Esophagus squamous epithelium (tissue), 5 donors: ENCODE measurements at regions not wholly inside any gene's neighbourhood (a gene's known extent, or its start where the extent isn't known, plus 50 kb on each side); places are given as distances from the start of the nearest gene placed in this dataset.

Source experiments
- DNase-seq: peaks from one replicate; lab custom pipeline; 2025; lab: John Stamatoyannopoulos, UW
- H3K27ac ChIP-seq, 4 donors: fragments of 200-600 bp; sonication (generic); one replicate each; pipeline ENCODE4 v1.5.1; 2016 to 2019; ENCODE audit warnings: mild to moderate bottlenecking in 1 of 4
- H3K27me3 ChIP-seq, 4 donors: fragments of 200-600 bp; sonication (generic); 1 replicate in 3 of 4; 2 replicates in 1 of 4; pipeline versions ENCODE4 v1.5.1 to v1.6.0; 2017 to 2021; ENCODE audit warnings: antibody characterized with exemption in 1 of 4
- H3K36me3 ChIP-seq, 3 donors: fragments of 200-600 bp; sonication (generic); one replicate each; pipeline ENCODE4 v1.5.1; 2016 to 2019
- H3K4me1 ChIP-seq, 3 donors: fragments of 200-600 bp; sonication (generic); one replicate each; pipeline ENCODE4 v1.5.1; 2017 to 2019
- H3K4me3 ChIP-seq, 4 donors: fragments of 200-600 bp; sonication (generic); 1 replicate in 3 of 4; 2 replicates in 1 of 4; pipeline ENCODE4 v1.5.1; 2016 to 2019; ENCODE audit warnings: mild to moderate bottlenecking in 2 of 4, moderate library complexity in 1 of 4
- H3K9me3 ChIP-seq, 3 donors: fragments of 200-600 bp; sonication (generic); one replicate each; pipeline ENCODE4 v1.5.1; 2016 to 2019
- CTCF ChIP-seq, 6 experiments: fragments of 450-650 bp in 4 of 6; fragments of 200-600 bp in 2 of 6; sonication (generic) in 2 of 6; IDR thresholded peaks; one replicate each; pipeline ENCODE4 v1.5.1; 2016 to 2019; ENCODE audit warnings: antibody characterized with exemption in 6 of 6, mild to moderate bottlenecking in 4 of 6, moderate library complexity in 4 of 6
- POLR2A ChIP-seq, 4 donors: fragments of 450-650 bp; IDR thresholded peaks; one replicate each; pipeline ENCODE4 v1.6.1; 2017; ENCODE audit warnings: antibody characterized with exemption in 4 of 4, mild to moderate bottlenecking in 4 of 4, moderate library complexity in 3 of 4
- WGBS, 2 donors: methylation state at CpG; one replicate each; pipeline ENCODE4 v1.1.5; 2018; 5-methylcytosine and 5-hydroxymethylcytosine counted together
- intact Hi-C: fragments of 100-400 bp; cut with DNase I; formaldehyde crosslinking; loops from one replicate; pipeline ENCODE4 v1.15.0; 2022
- donor health status: DM: yes; HTN: yes; CAD: no.

- Histone ChIP-seq H3K4me3 (no peak overlapping the region), H3K27me3 (peaks cover 0 to 12% (median 0%) of the 10 kb centered on the region in 4 donors), H3K36me3 (no peaks in the 10 kb centered on the region), H3K4me1 (no peaks in the 10 kb centered on the region), H3K27ac (no peak overlapping the region), H3K9me3 (no peaks in the 10 kb centered on the region)
- no peak for DNase-seq
- intact Hi-C loops = no loop called here
- TF ChIP-seq POLR2A (IDR thresholded peaks at IDR 0.05) (no peak), CTCF (IDR thresholded peaks at IDR 0.05) (no peak)
- WGBS, 2 donors = 68 to 73% methylated on average over 3 of the region's 3 CpGs
Measured at GRCh38 chr11:133713406-133713805, 131.9 kb downstream of the SPATA19 start.

GRCh38 chr11:133712051-133712560 lies 133.2 kb downstream of the SPATA19 start:
- H3K4me1 ChIP-seq = no peaks in the 10 kb centered on the region
- peaks cover 0 to 12% (median 0%) of the 10 kb centered on the region in 4 donors for H3K27me3 ChIP-seq
- intact Hi-C loops = no loop called here
- H3K36me3 ChIP-seq = no peaks in the 10 kb centered on the region
- no peak overlapping the region for H3K4me3 ChIP-seq
- 12 to 38% methylated on average over 4 of the region's 4 CpGs for WGBS, 2 donors
- TF ChIP-seq CTCF (IDR thresholded peaks at IDR 0.05) (no peak), POLR2A (IDR thresholded peaks at IDR 0.05) (no peak)
- H3K9me3 ChIP-seq = no peaks in the 10 kb centered on the region
- no peak for DNase-seq
- no peak overlapping the region for H3K27ac ChIP-seq

GRCh38 chr11:133711545-133711944 lies 133.8 kb downstream of the SPATA19 start:
- 46 to 47% methylated on average over 4 of the region's 4 CpGs for WGBS, 2 donors
- Histone ChIP-seq H3K4me1 (no peaks in the 10 kb centered on the region), H3K36me3 (no peaks in the 10 kb centered on the region), H3K27me3 (peaks cover 0 to 12% (median 0%) of the 10 kb centered on the region in 4 donors), H3K4me3 (no peak overlapping the region), H3K9me3 (no peaks in the 10 kb centered on the region), H3K27ac (no peak overlapping the region)
- DNase-seq = no peak
- intact Hi-C loops = no loop called here
- TF ChIP-seq POLR2A (IDR thresholded peaks at IDR 0.05) (no peak), CTCF (IDR thresholded peaks at IDR 0.05) (no peak)

GRCh38 chr11:133710681-133711240 lies 134.6 kb downstream of the SPATA19 start:
- intact Hi-C loops = no loop called here
- no peak for TF ChIP-seq CTCF (IDR thresholded peaks at IDR 0.05)
- TF ChIP-seq POLR2A (IDR thresholded peaks at IDR 0.05) = no peak
- no peak overlapping the region for H3K4me3 ChIP-seq
- H3K27ac ChIP-seq = no peak overlapping the region
- WGBS, 2 donors = 57 to 63% methylated on average over 4 of the region's 4 CpGs
- peaks cover 0 to 12% (median 0%) of the 10 kb centered on the region in 4 donors for H3K27me3 ChIP-seq
- no peak for DNase-seq
- H3K4me1 ChIP-seq = no peaks in the 10 kb centered on the region
- no peaks in the 10 kb centered on the region for H3K9me3 ChIP-seq
- H3K36me3 ChIP-seq = no peaks in the 10 kb centered on the region

GRCh38 chr11:133710241-133710640 lies 135.1 kb downstream of the SPATA19 start:
- DNase-seq = no peak
- no peak overlapping the region for H3K4me3 ChIP-seq
- TF ChIP-seq CTCF (IDR thresholded peaks at IDR 0.05) = no peak
- TF ChIP-seq POLR2A (IDR thresholded peaks at IDR 0.05) = no peak
- H3K27me3 ChIP-seq = peaks cover 0 to 12% (median 0%) of the 10 kb centered on the region in 4 donors
- no peaks in the 10 kb centered on the region for H3K36me3 ChIP-seq
- intact Hi-C loops = no loop called here
- H3K27ac ChIP-seq = no peak overlapping the region
- no peaks in the 10 kb centered on the region for H3K4me1 ChIP-seq
- no peaks in the 10 kb centered on the region for H3K9me3 ChIP-seq
- WGBS, 2 donors = 77 to 87% methylated on average over 3 of the region's 3 CpGs
